NCI-H1436 (cell line): ENCODE measurements at regions not wholly inside any gene's neighbourhood (a gene's known extent, or its start where the extent isn't known, plus 50 kb on each side); places are given as distances from the start of the nearest gene placed in this dataset.
A peak's percentile ranks its signal among the peaks of the same experiment; 100 is the strongest.

Experiments
- DNase-seq: peaks from one replicate; lab custom pipeline; 2025; lab: John Stamatoyannopoulos, UW

GRCh38 chr15:29208836-29209235, 60.8 kb downstream of the NSMCE3 start:
- no peak for DNase-seq

GRCh38 chr15:29208352-29208751, 61.3 kb downstream of the NSMCE3 start:
- peak; percentile 3 for DNase-seq

GRCh38 chr15:29207758-29208108, 61.9 kb downstream of the NSMCE3 start:
- no peak for DNase-seq

GRCh38 chr15:29207027-29207757, 62.4 kb downstream of the NSMCE3 start:
- no peak for DNase-seq

GRCh38 chr15:29205186-29205585, 64.4 kb downstream of the NSMCE3 start:
- DNase-seq: no peak

- DNase-seq: no peak
Observed at GRCh38 chr15:29204369-29204755, 65.3 kb downstream of the NSMCE3 start.

GRCh38 chr15:29203718-29204368, 65.8 kb downstream of the NSMCE3 start:
- DNase-seq: no peak

GRCh38 chr15:29196722-29197121, 72.9 kb downstream of the NSMCE3 start:
- no peak for DNase-seq

GRCh38 chr15:29196290-29196689, 73.3 kb downstream of the NSMCE3 start:
- no peak for DNase-seq

- DNase-seq: no peak
Observed at GRCh38 chr15:29194866-29195265, 74.8 kb downstream of the NSMCE3 start.

GRCh38 chr15:29183071-29183831, 86.4 kb downstream of the NSMCE3 start:
- no peak for DNase-seq

GRCh38 chr15:29182590-29182989, 87.0 kb downstream of the NSMCE3 start:
- DNase-seq: no peak

- DNase-seq: no peak
Observed at GRCh38 chr15:29172742-29173725, 96.6 kb downstream of the NSMCE3 start.

- no peak for DNase-seq
Observed at GRCh38 chr15:29170521-29170920, 99.1 kb downstream of the NSMCE3 start.
